ENCODE measurements at regions not wholly inside any gene's neighbourhood (a gene's known extent, or its start where the extent isn't known, plus 50 kb on each side); places are given as distances from the start of the nearest gene placed in this dataset.
A peak's percentile ranks its signal among the peaks of the same experiment; 100 is the strongest.

DNA sequence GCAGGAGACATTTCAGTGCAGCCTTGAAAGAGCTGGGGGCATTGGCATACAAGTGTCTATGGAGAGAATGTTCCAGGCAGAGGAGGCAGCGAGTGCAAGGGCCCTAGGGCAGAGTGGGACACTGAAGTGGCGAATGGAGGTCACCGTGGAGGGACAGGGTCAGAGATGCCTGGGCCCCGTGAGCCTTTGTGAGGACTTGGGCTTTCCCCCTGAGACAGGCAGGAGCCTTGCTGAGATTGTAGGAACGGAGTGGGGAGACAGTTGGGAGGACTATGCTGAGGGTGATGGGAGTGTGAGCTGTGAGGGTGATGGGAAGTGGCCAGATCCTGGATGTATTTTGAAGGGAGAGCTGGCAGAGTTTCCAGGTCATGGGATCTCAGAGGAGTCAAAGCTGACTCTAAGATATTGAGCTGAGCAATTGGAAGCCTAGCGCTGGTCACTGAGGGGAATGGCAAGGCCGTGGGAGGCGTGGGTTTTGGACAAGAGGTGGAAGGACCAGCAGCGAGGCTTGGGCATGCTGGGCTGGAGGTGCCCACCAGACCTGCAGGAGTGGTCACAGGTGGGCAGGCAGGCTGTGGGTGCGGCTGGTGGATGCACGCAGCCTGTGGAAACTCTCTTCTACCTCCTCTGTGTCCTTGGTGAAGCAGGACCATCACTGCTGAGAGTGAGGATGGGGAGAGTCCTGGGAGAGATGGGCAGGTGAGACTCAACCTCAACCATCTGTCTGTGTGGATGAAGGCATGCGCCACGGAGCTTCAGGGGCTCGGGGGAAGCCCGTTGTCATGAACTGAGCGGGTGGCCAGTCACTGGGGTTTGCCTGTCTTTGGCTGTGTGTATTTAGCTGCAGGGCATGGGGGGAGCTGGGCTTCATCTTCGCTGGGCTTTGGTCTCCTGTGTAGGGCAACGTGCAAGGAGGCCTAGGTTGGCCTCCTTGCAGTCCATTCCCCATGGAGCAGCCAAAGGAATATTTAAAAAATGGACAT lies 241.2 kb upstream of the HS6ST1 start:
- DNase-seq = no peak
- WGBS, 3 donors = 89 to 95% (median 94%) methylated on average over 18 of the region's 18 CpGs

GRCh38 chr2:128560718-128561117 lies 242.1 kb upstream of the HS6ST1 start:
- Histone ChIP-seq H3K27ac (no peak overlapping the region), H3K4me1 (ENCODE audit: insufficient read depth) (no peaks in the 10 kb centered on the region), H3K9me3 (no peaks in the 10 kb centered on the region), H3K36me3 (no peaks in the 10 kb centered on the region), H3K27me3 (no peaks in the 10 kb centered on the region), H3K4me3 (no peak overlapping the region)
- intact Hi-C loops (cut with DNase I) = loop anchor here in 1 of 4 donors (1.0 kb wide), 1 partner anchor 53 kb away; no protein-coding TSS in a partner anchor
- 92 to 95% (median 93%) methylated on average over 4 of the region's 4 CpGs for WGBS, 3 donors
- no peak for DNase-seq
- TF ChIP-seq, protein P1, sequence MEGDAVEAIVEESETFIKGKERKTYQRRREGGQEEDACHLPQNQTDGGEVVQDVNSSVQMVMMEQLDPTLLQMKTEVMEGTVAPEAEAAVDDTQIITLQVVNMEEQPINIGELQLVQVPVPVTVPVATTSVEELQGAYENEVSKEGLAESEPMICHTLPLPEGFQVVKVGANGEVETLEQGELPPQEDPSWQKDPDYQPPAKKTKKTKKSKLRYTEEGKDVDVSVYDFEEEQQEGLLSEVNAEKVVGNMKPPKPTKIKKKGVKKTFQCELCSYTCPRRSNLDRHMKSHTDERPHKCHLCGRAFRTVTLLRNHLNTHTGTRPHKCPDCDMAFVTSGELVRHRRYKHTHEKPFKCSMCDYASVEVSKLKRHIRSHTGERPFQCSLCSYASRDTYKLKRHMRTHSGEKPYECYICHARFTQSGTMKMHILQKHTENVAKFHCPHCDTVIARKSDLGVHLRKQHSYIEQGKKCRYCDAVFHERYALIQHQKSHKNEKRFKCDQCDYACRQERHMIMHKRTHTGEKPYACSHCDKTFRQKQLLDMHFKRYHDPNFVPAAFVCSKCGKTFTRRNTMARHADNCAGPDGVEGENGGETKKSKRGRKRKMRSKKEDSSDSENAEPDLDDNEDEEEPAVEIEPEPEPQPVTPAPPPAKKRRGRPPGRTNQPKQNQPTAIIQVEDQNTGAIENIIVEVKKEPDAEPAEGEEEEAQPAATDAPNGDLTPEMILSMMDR (IDR thresholded peaks at IDR 0.05) = no peak
- TF ChIP-seq EP300 (IDR thresholded peaks at IDR 0.05) = no peak
- TF ChIP-seq POLR2A (IDR thresholded peaks at IDR 0.05) = no peak

More for the DNA sequence above, 241.2 kb upstream of the HS6ST1 start:
- no peaks in the 10 kb centered on the region for H3K9me3 ChIP-seq
- intact Hi-C loops (cut with DNase I) = loop anchor here in 1 of 4 donors (1.0 kb wide), 1 partner anchor 53 kb away; no protein-coding TSS in a partner anchor
- TF ChIP-seq, protein P1 (IDR thresholded peaks at IDR 0.05) = no peak
- TF ChIP-seq EP300 (IDR thresholded peaks at IDR 0.05) (no peak), POLR2A (IDR thresholded peaks at IDR 0.05) (no peak)
- H3K27ac ChIP-seq = no peak overlapping the region
- H3K4me3 ChIP-seq = no peak overlapping the region
- H3K36me3 ChIP-seq = no peaks in the 10 kb centered on the region
- H3K4me1 ChIP-seq (ENCODE audit: insufficient read depth) = no peaks in the 10 kb centered on the region
- H3K27me3 ChIP-seq = no peaks in the 10 kb centered on the region

GRCh38 chr2:128562471-128563347 lies 244.0 kb upstream of the HS6ST1 start:
- intact Hi-C loops (cut with DNase I) = no loop called here
- Histone ChIP-seq H3K27me3 (no peaks in the 10 kb centered on the region), H3K9me3 (no peaks in the 10 kb centered on the region), H3K36me3 (no peaks in the 10 kb centered on the region), H3K4me3 (no peak overlapping the region), H3K27ac (no peak overlapping the region), H3K4me1 (ENCODE audit: insufficient read depth) (no peaks in the 10 kb centered on the region)
- DNase-seq = no peak
- TF ChIP-seq, protein P1 (IDR thresholded peaks at IDR 0.05) = no peak
- no peak for TF ChIP-seq POLR2A (IDR thresholded peaks at IDR 0.05)
- no peak for TF ChIP-seq EP300 (IDR thresholded peaks at IDR 0.05)
- WGBS, 3 donors = 80 to 82% (median 80%) methylated on average over 7 of the region's 7 CpGs

- H3K9me3 ChIP-seq = no peaks in the 10 kb centered on the region
- H3K4me1 ChIP-seq (ENCODE audit: insufficient read depth) = no peaks in the 10 kb centered on the region
- H3K27me3 ChIP-seq = no peaks in the 10 kb centered on the region
- no peaks in the 10 kb centered on the region for H3K36me3 ChIP-seq
- TF ChIP-seq POLR2A (IDR thresholded peaks at IDR 0.05) = no peak
- TF ChIP-seq, protein P1 (IDR thresholded peaks at IDR 0.05) = no peak
- TF ChIP-seq EP300 (IDR thresholded peaks at IDR 0.05) = no peak
- H3K27ac ChIP-seq = no peak overlapping the region
- intact Hi-C loops (cut with DNase I) = no loop called here
- no peak overlapping the region for H3K4me3 ChIP-seq
- peak; percentile 73 to 85 (median 81) for DNase-seq
- 4 to 10% (median 5%) methylated on average over 4 of the region's 4 CpGs for WGBS, 3 donors
Observed at GRCh38 chr2:128563348-128563687, 244.7 kb upstream of the HS6ST1 start.

Measured in ovary (tissue), 7 donors.